Breast epithelium (tissue), 4 donors: ENCODE measurements at regions not wholly inside any gene's neighbourhood (a gene's known extent, or its start where the extent isn't known, plus 50 kb on each side); places are given as distances from the start of the nearest gene placed in this dataset.

Experiments
- DNase-seq, 2 donors: peaks; one replicate each; pipeline ENCODE4 v3.0.0-alpha.2; 2019; ENCODE audit warnings: low spot score in 2 of 2
- H3K27ac ChIP-seq, 2 donors: fragments of 200-600 bp; sonication (generic) in 1 of 2; one replicate each; pipeline ENCODE4 v1.5.1; 2016 to 2019; ENCODE audit warnings: mild to moderate bottlenecking in 1 of 2
- H3K27me3 ChIP-seq, 2 donors: fragments of 200-600 bp; sonication (generic) in 1 of 2; one replicate each; pipeline versions ENCODE4 v1.5.1 to v1.6.0; 2017 to 2019; ENCODE audit warnings: control low read depth in 1 of 2, mild to moderate bottlenecking in 1 of 2
- H3K36me3 ChIP-seq: fragments of 200-600 bp; one replicate; pipeline ENCODE4 v1.5.1; 2019
- H3K4me1 ChIP-seq, 2 donors: fragments of 200-600 bp; sonication (generic); one replicate each; pipeline ENCODE4 v1.5.1; 2016 to 2019; ENCODE audit warnings: control low read depth in 1 of 2
- H3K4me3 ChIP-seq, 3 donors: fragments of 200-600 bp; sonication (generic); 1 replicate in 2 of 3; 2 replicates in 1 of 3; pipeline ENCODE4 v1.5.1; 2016 to 2019; ENCODE audit warnings: mild to moderate bottlenecking in 3 of 3, moderate library complexity in 2 of 3
- H3K9me3 ChIP-seq, 2 donors: fragments of 200-600 bp; sonication (generic) in 1 of 2; one replicate each; pipeline ENCODE4 v1.5.1; 2016 to 2019; ENCODE audit warnings: control low read depth in 1 of 2
- CTCF ChIP-seq, 3 donors: fragments of 450-650 bp; IDR thresholded peaks; one replicate each; pipeline ENCODE4 v1.5.1; 2016 to 2017; ENCODE audit warnings: antibody characterized with exemption in 3 of 3, mild to moderate bottlenecking in 3 of 3, moderate library complexity in 3 of 3
- POLR2A ChIP-seq: fragments of 450-650 bp; IDR thresholded peaks from one replicate; pipeline ENCODE4 v1.6.1; 2016; ENCODE audit warnings: antibody characterized with exemption, mild to moderate bottlenecking, moderate library complexity
- POLR2AphosphoS5 ChIP-seq, 3 donors: sonication (generic); formaldehyde crosslinking; IDR thresholded peaks; one replicate each; pipeline ENCODE4 v1.6.1; 2017; ENCODE audit warnings: antibody characterized with exemption in 3 of 3
- intact Hi-C: fragments of 100-400 bp; cut with DNase I; formaldehyde crosslinking; loops from one replicate; pipeline ENCODE4 v1.15.1; 2023; ENCODE audit warnings: low total_unique reads

- intact Hi-C loops: no loop called here
- Histone ChIP-seq H3K27me3 (no peaks in the 10 kb centered on the region), H3K4me1 (no peaks in the 10 kb centered on the region), H3K36me3 (no peaks in the 10 kb centered on the region), H3K27ac (no peak overlapping the region), H3K9me3 (no peaks in the 10 kb centered on the region), H3K4me3 (no peak overlapping the region)
- DNase-seq: no peak
- TF ChIP-seq POLR2AphosphoS5 (IDR thresholded peaks at IDR 0.05) (no peak), CTCF (IDR thresholded peaks at IDR 0.05) (no peak), POLR2A (no peak)
Measured at GRCh38 chr13:109545931-109546330, 240.5 kb downstream of the IRS2 start.

- Histone ChIP-seq H3K27me3 (no peaks in the 10 kb centered on the region), H3K4me1 (no peaks in the 10 kb centered on the region), H3K9me3 (no peaks in the 10 kb centered on the region), H3K36me3 (no peaks in the 10 kb centered on the region), H3K4me3 (no peak overlapping the region), H3K27ac (no peak overlapping the region)
- intact Hi-C loops: no loop called here
- TF ChIP-seq POLR2AphosphoS5 (IDR thresholded peaks at IDR 0.05) (no peak), CTCF (IDR thresholded peaks at IDR 0.05) (no peak), POLR2A (no peak)
- DNase-seq: no peak
Measured at GRCh38 chr13:109541081-109541480, 245.3 kb downstream of the IRS2 start.

GRCh38 chr13:109537584-109537983, 248.8 kb downstream of the IRS2 start:
- intact Hi-C loops: no loop called here
- no peaks in the 10 kb centered on the region for H3K36me3 ChIP-seq
- H3K27me3 ChIP-seq: no peaks in the 10 kb centered on the region
- H3K4me3 ChIP-seq: no peak overlapping the region
- TF ChIP-seq POLR2AphosphoS5 (IDR thresholded peaks at IDR 0.05): no peak
- TF ChIP-seq POLR2A: no peak
- TF ChIP-seq CTCF (IDR thresholded peaks at IDR 0.05): no peak
- no peaks in the 10 kb centered on the region for H3K4me1 ChIP-seq
- H3K9me3 ChIP-seq: no peaks in the 10 kb centered on the region
- DNase-seq: no peak
- H3K27ac ChIP-seq: no peak overlapping the region

GRCh38 chr13:109533350-109533749, 253.0 kb downstream of the IRS2 start:
- Histone ChIP-seq H3K4me3 (no peak overlapping the region), H3K27ac (no peak overlapping the region), H3K4me1 (no peaks in the 10 kb centered on the region), H3K27me3 (no peaks in the 10 kb centered on the region), H3K9me3 (no peaks in the 10 kb centered on the region), H3K36me3 (no peaks in the 10 kb centered on the region)
- TF ChIP-seq POLR2AphosphoS5 (IDR thresholded peaks at IDR 0.05) (no peak), POLR2A (no peak)
- intact Hi-C loops: no loop called here
- DNase-seq: no peak

- Histone ChIP-seq H3K27ac (no peak overlapping the region), H3K27me3 (no peaks in the 10 kb centered on the region), H3K36me3 (no peaks in the 10 kb centered on the region), H3K9me3 (no peaks in the 10 kb centered on the region), H3K4me3 (no peak overlapping the region), H3K4me1 (no peaks in the 10 kb centered on the region)
- TF ChIP-seq POLR2A (no peak), CTCF (IDR thresholded peaks at IDR 0.05) (no peak)
- intact Hi-C loops: loop anchor here (2.0 kb wide), 1 partner anchor 31 kb away; no protein-coding TSS in a partner anchor
- no peak for DNase-seq
Measured at GRCh38 chr13:109529964-109530363, 256.4 kb downstream of the IRS2 start.

GRCh38 chr13:109521719-109522118, 264.7 kb downstream of the IRS2 start:
- TF ChIP-seq POLR2AphosphoS5 (IDR thresholded peaks at IDR 0.05) (no peak), POLR2A (no peak), CTCF (IDR thresholded peaks at IDR 0.05) (no peak)
- Histone ChIP-seq H3K27ac (no peak overlapping the region), H3K4me3 (no peak overlapping the region), H3K4me1 (no peaks in the 10 kb centered on the region), H3K27me3 (no peaks in the 10 kb centered on the region), H3K9me3 (no peaks in the 10 kb centered on the region), H3K36me3 (no peaks in the 10 kb centered on the region)
- DNase-seq: no peak
- intact Hi-C loops: no loop called here
